ENCODE measurements at regions not wholly inside any gene's neighbourhood (a gene's known extent, or its start where the extent isn't known, plus 50 kb on each side); places are given as distances from the start of the nearest gene placed in this dataset.

DNA sequence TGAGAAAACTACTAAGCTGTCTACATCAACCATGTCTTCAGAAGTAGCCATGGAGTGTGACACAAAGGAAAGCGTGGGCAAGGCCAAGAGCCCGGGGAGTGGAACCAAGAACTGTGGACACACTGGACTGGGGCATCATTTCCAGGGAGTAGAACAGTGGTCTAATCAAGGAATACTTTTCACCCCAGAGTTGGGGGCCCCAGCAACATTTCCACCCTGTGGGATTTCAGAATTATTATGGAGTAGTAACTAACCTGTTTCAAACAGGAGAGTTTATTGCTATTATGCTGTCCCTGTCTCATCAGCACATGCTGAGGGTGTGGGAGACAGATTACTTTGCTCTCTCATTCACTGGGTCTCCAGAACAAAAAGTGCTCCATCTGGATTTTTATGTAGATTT lies 58.0 kb upstream of the FSTL4 start:
- 90% methylated on average over 2 of the region's 2 CpGs for WGBS (ENCODE audit: insufficient coverage)
- Histone ChIP-seq H3K27ac (ENCODE audit: insufficient read depth in 1 of 2, low read depth in 1 of 2, low read length in 2 of 2, poor library complexity in 1 of 2, severe bottlenecking in 2 of 2) (no peak overlapping the region), H3K27me3 (replicated peaks in 2 of 5; ENCODE audit: control insufficient read depth in 4 of 5, insufficient read depth in 5 of 5, low read length in 4 of 5) (peaks cover 0 to 6% (median 1%) of the 10 kb centered on the region in 5 experiments), H3K9me3 (ENCODE audit: control extremely low read depth in 1 of 5, control insufficient read depth in 4 of 5, insufficient read depth in 2 of 5, low read depth in 1 of 5, low read length in 4 of 5) (peaks cover 0 to 10% (median 2%) of the 10 kb centered on the region in 5 experiments), H3K36me3 (ENCODE audit: control insufficient read depth in 4 of 4, insufficient read depth in 4 of 4, low read length in 3 of 4) (no peaks in the 10 kb centered on the region), H3K4me3 (ENCODE audit: control insufficient read depth in 1 of 7, extremely low read depth in 1 of 7, insufficient read depth in 4 of 7, low read depth in 2 of 7, low read length in 6 of 7) (no peak overlapping the region), H3K4me1 (ENCODE audit: control extremely low read depth in 1 of 4, control insufficient read depth in 4 of 4, insufficient read depth in 4 of 4, low read length in 3 of 4) (no peaks in the 10 kb centered on the region)
- POLR2A ChIA-PET, result no interaction called here
- DNase-seq, result no peak
- CTCF ChIA-PET, result no interaction called here

DNA sequence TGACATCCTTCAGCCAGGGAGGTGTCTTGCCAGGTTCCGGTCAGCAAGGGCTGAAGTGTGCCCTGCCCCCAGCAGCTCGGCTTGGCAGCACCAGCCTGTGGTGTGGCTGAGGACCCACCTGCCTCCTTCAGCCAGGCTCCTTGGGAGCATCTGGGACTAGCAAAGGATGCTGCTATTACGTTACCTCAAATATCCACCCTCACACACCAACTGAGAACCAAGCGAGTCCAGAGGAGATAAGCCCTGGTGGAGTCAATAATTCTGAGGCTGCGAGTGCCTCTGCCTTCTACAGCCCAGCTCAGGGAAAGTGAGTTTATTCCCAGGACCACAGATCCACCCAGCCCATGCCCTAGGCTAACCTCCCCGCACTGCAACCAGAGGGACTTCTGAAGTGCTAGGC lies 57.1 kb upstream of the FSTL4 start:
- no peak for DNase-seq
- Histone ChIP-seq H3K27ac (ENCODE audit: insufficient read depth in 1 of 2, low read depth in 1 of 2, low read length in 2 of 2, poor library complexity in 1 of 2, severe bottlenecking in 2 of 2) (no peak overlapping the region), H3K27me3 (replicated peaks in 2 of 5; ENCODE audit: control insufficient read depth in 4 of 5, insufficient read depth in 5 of 5, low read length in 4 of 5) (peaks cover 0 to 6% (median 1%) of the 10 kb centered on the region in 5 experiments), H3K36me3 (ENCODE audit: control insufficient read depth in 4 of 4, insufficient read depth in 4 of 4, low read length in 3 of 4) (no peaks in the 10 kb centered on the region), H3K4me1 (ENCODE audit: control extremely low read depth in 1 of 4, control insufficient read depth in 4 of 4, insufficient read depth in 4 of 4, low read length in 3 of 4) (no peaks in the 10 kb centered on the region), H3K9me3 (ENCODE audit: control extremely low read depth in 1 of 5, control insufficient read depth in 4 of 5, insufficient read depth in 2 of 5, low read depth in 1 of 5, low read length in 4 of 5) (peaks cover 0 to 10% (median 2%) of the 10 kb centered on the region in 5 experiments), H3K4me3 (ENCODE audit: control insufficient read depth in 1 of 7, extremely low read depth in 1 of 7, insufficient read depth in 4 of 7, low read depth in 2 of 7, low read length in 6 of 7) (no peak overlapping the region)
- 98% methylated on average over 6 of the region's 6 CpGs for WGBS (ENCODE audit: insufficient coverage)
- ChIA-PET POLR2A (no interaction called here), CTCF (no interaction called here)

DNA sequence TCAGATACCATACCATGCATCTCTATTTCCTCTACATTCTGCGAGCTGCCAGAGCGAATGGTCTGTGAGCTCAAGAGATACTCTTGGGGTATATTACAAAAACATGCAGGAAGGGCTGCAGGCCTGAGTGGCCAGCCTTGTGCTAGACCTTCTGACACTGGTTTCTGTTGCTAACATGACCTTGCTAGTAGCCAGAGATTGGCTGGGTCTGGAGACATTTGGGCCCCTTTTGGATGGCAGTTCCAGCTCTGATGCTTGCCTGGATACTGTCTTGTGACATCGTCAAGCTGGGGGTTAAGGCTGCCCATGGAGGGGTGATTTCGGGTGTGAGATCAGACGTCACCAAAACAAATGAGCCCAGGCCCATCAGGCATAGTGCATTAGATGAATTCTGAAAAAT lies 56.1 kb upstream of the FSTL4 start:
- H3K4me3 ChIP-seq (ENCODE audit: control insufficient read depth in 1 of 7, extremely low read depth in 1 of 7, insufficient read depth in 4 of 7, low read depth in 2 of 7, low read length in 6 of 7), result no peak overlapping the region
- POLR2A ChIA-PET, result no interaction called here
- no peak overlapping the region for H3K27ac ChIP-seq (ENCODE audit: insufficient read depth in 1 of 2, low read depth in 1 of 2, low read length in 2 of 2, poor library complexity in 1 of 2, severe bottlenecking in 2 of 2)
- no peak for DNase-seq
- H3K27me3 ChIP-seq (replicated peaks in 2 of 5; ENCODE audit: control insufficient read depth in 4 of 5, insufficient read depth in 5 of 5, low read length in 4 of 5), result peaks cover 0 to 6% (median 1%) of the 10 kb centered on the region in 5 experiments
- H3K36me3 ChIP-seq (ENCODE audit: control insufficient read depth in 4 of 4, insufficient read depth in 4 of 4, low read length in 3 of 4), result no peaks in the 10 kb centered on the region
- CTCF ChIA-PET, result no interaction called here
- 75% methylated on average over 2 of the region's 5 CpGs for WGBS (ENCODE audit: insufficient coverage)
- H3K9me3 ChIP-seq (ENCODE audit: control extremely low read depth in 1 of 5, control insufficient read depth in 4 of 5, insufficient read depth in 2 of 5, low read depth in 1 of 5, low read length in 4 of 5), result peaks cover 0 to 10% (median 2%) of the 10 kb centered on the region in 5 experiments
- no peaks in the 10 kb centered on the region for H3K4me1 ChIP-seq (ENCODE audit: control extremely low read depth in 1 of 4, control insufficient read depth in 4 of 4, insufficient read depth in 4 of 4, low read length in 3 of 4)

DNA sequence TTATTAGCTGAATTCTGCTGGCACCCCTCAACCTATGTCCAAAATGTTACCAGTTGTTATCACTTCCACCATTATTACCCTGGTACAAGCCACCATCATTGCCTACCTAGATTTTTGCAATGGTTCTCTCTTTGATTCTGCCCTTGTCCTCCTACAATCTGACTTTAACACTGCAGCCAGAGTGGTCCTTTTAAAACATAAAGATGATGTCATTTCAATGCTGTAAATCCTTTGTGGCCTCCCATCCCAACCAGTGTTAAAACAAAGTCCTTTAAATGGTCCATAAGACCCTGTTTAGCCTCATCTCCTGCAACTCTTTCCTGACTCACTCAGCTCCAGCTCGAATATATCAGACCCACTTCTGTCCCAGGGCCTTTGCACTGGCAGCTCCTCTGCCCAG lies 54.9 kb upstream of the FSTL4 start:
- Histone ChIP-seq H3K27ac (ENCODE audit: insufficient read depth in 1 of 2, low read depth in 1 of 2, low read length in 2 of 2, poor library complexity in 1 of 2, severe bottlenecking in 2 of 2) (no peak overlapping the region), H3K36me3 (ENCODE audit: control insufficient read depth in 4 of 4, insufficient read depth in 4 of 4, low read length in 3 of 4) (no peaks in the 10 kb centered on the region), H3K4me1 (ENCODE audit: control extremely low read depth in 1 of 4, control insufficient read depth in 4 of 4, insufficient read depth in 4 of 4, low read length in 3 of 4) (no peaks in the 10 kb centered on the region), H3K9me3 (ENCODE audit: control extremely low read depth in 1 of 5, control insufficient read depth in 4 of 5, insufficient read depth in 2 of 5, low read depth in 1 of 5, low read length in 4 of 5) (peaks cover 0 to 10% (median 0%) of the 10 kb centered on the region in 5 experiments), H3K27me3 (replicated peaks in 2 of 5; ENCODE audit: control insufficient read depth in 4 of 5, insufficient read depth in 5 of 5, low read length in 4 of 5) (peaks cover 0 to 2% (median 1%) of the 10 kb centered on the region in 5 experiments), H3K4me3 (ENCODE audit: control insufficient read depth in 1 of 7, extremely low read depth in 1 of 7, insufficient read depth in 4 of 7, low read depth in 2 of 7, low read length in 6 of 7) (no peak overlapping the region)
- CTCF ChIA-PET, result no interaction called here
- POLR2A ChIA-PET, result no interaction called here
- 100% methylated on average over 1 of the region's 1 CpG for WGBS (ENCODE audit: insufficient coverage)
- DNase-seq, result no peak

DNA sequence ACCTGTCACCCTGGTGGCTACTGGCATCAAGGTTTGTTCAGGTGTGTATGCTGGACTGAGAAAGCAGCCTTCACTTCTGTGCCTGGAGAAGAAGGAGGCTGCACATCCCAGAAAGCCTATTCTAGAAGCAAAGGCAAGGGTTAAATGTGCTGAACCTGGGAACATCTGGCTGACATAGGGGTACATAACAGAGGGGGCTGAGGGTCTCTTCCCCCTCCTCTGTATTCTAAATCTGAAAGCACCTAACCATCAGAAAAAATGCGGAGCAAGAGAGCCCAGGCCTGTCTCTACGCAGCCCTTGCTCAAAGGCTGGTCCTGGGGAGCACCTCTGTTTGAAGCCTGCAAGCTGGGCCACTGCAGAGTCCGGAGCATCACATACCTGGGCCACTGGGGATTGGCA lies 53.2 kb upstream of the FSTL4 start:
- no peaks in the 10 kb centered on the region for H3K4me1 ChIP-seq (ENCODE audit: control extremely low read depth in 1 of 4, control insufficient read depth in 4 of 4, insufficient read depth in 4 of 4, low read length in 3 of 4)
- ChIA-PET CTCF (no interaction called here), POLR2A (no interaction called here)
- WGBS (ENCODE audit: insufficient coverage), result 100% methylated on average over 3 of the region's 3 CpGs
- no peak overlapping the region for H3K27ac ChIP-seq (ENCODE audit: insufficient read depth in 1 of 2, low read depth in 1 of 2, low read length in 2 of 2, poor library complexity in 1 of 2, severe bottlenecking in 2 of 2)
- no peaks in the 10 kb centered on the region for H3K36me3 ChIP-seq (ENCODE audit: control insufficient read depth in 4 of 4, insufficient read depth in 4 of 4, low read length in 3 of 4)
- H3K9me3 ChIP-seq (ENCODE audit: control extremely low read depth in 1 of 5, control insufficient read depth in 4 of 5, insufficient read depth in 2 of 5, low read depth in 1 of 5, low read length in 4 of 5), result peaks cover 0 to 5% (median 0%) of the 10 kb centered on the region in 5 experiments
- DNase-seq, result no peak
- no peak overlapping the region for H3K4me3 ChIP-seq (ENCODE audit: control insufficient read depth in 1 of 7, extremely low read depth in 1 of 7, insufficient read depth in 4 of 7, low read depth in 2 of 7, low read length in 6 of 7)
- H3K27me3 ChIP-seq (replicated peaks in 2 of 5; ENCODE audit: control insufficient read depth in 4 of 5, insufficient read depth in 5 of 5, low read length in 4 of 5), result peaks cover 0 to 2% (median 0%) of the 10 kb centered on the region in 5 experiments

DNA sequence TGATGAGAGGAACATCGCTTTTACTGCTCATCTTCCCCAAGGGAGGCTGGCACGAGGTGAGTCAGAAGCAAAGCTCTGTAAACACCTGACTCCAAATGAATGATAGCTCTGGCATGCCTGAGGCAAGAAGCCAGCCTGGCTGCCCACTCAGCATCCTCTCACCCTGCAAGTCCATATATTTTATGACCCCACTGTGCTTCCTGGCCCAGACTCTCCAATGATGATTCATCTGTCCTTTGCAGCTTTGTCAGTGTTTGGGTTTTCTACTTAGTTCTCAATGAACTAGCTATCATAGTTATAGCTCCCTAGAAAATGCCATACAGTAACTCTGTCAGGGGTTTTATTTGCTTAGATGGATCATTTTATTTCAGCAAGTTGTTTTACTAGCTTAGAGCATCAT lies 52.1 kb upstream of the FSTL4 start:
- Histone ChIP-seq H3K27ac (ENCODE audit: insufficient read depth in 1 of 2, low read depth in 1 of 2, low read length in 2 of 2, poor library complexity in 1 of 2, severe bottlenecking in 2 of 2) (no peak overlapping the region), H3K27me3 (replicated peaks in 2 of 5; ENCODE audit: control insufficient read depth in 4 of 5, insufficient read depth in 5 of 5, low read length in 4 of 5) (peaks cover 0 to 2% (median 0%) of the 10 kb centered on the region in 5 experiments), H3K4me1 (ENCODE audit: control extremely low read depth in 1 of 4, control insufficient read depth in 4 of 4, insufficient read depth in 4 of 4, low read length in 3 of 4) (no peaks in the 10 kb centered on the region), H3K4me3 (ENCODE audit: control insufficient read depth in 1 of 7, extremely low read depth in 1 of 7, insufficient read depth in 4 of 7, low read depth in 2 of 7, low read length in 6 of 7) (no peak overlapping the region), H3K36me3 (ENCODE audit: control insufficient read depth in 4 of 4, insufficient read depth in 4 of 4, low read length in 3 of 4) (no peaks in the 10 kb centered on the region), H3K9me3 (ENCODE audit: control extremely low read depth in 1 of 5, control insufficient read depth in 4 of 5, insufficient read depth in 2 of 5, low read depth in 1 of 5, low read length in 4 of 5) (no peaks in the 10 kb centered on the region)
- ChIA-PET POLR2A (no interaction called here), CTCF (no interaction called here)
- WGBS (ENCODE audit: insufficient coverage), result 100% methylated on average over 2 of the region's 2 CpGs
- no peak for DNase-seq

DNA sequence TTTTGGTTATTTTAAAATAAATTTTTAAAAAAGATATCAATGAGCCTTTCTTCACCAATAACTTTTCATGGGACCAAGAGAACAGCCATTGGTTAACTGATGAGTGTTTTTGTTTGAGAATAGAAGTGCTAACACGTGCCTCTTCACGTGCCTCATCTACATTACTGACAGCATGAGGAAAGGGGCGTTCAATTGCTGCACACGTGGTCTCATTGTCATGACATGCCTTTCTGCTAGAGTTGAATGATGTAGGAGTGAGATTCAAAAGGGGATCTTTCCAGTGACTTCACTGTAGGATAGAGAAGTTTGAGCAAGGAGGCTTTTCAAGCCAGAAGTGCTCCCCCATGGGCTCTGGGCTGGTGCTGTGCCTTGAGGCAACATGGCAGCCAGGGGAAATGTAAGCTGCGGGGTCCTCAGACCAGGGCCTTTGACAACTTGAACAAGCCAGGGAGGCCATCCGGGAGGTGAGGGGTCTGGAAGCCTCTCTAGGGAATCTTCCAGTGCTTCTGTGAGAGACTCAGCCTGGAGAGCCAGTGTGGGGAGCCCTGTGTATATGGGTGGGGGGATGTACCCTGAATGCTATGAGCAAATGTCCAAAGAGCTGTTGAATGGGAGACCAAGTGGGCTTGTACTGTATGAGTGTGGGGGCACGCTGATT lies 51.2 kb upstream of the FSTL4 start:
- CTCF ChIA-PET, result no interaction called here
- H3K4me3 ChIP-seq (ENCODE audit: control insufficient read depth in 1 of 7, extremely low read depth in 1 of 7, insufficient read depth in 4 of 7, low read depth in 2 of 7, low read length in 6 of 7), result no peak overlapping the region
- 96% methylated on average over 7 of the region's 7 CpGs for WGBS (ENCODE audit: insufficient coverage)
- H3K36me3 ChIP-seq (ENCODE audit: control insufficient read depth in 4 of 4, insufficient read depth in 4 of 4, low read length in 3 of 4), result no peaks in the 10 kb centered on the region
- no peak overlapping the region for H3K27ac ChIP-seq (ENCODE audit: insufficient read depth in 1 of 2, low read depth in 1 of 2, low read length in 2 of 2, poor library complexity in 1 of 2, severe bottlenecking in 2 of 2)
- POLR2A ChIA-PET, result no interaction called here
- H3K4me1 ChIP-seq (ENCODE audit: control extremely low read depth in 1 of 4, control insufficient read depth in 4 of 4, insufficient read depth in 4 of 4, low read length in 3 of 4), result no peaks in the 10 kb centered on the region
- H3K27me3 ChIP-seq (replicated peaks in 2 of 5; ENCODE audit: control insufficient read depth in 4 of 5, insufficient read depth in 5 of 5, low read length in 4 of 5), result peaks cover 0 to 2% (median 0%) of the 10 kb centered on the region in 5 experiments
- H3K9me3 ChIP-seq (ENCODE audit: control extremely low read depth in 1 of 5, control insufficient read depth in 4 of 5, insufficient read depth in 2 of 5, low read depth in 1 of 5, low read length in 4 of 5), result no peaks in the 10 kb centered on the region
- DNase-seq, result no peak

Measured in common myeloid progenitor, CD34-positive (primary cell).